ENCODE measurements at regions not wholly inside any gene's neighbourhood (a gene's known extent, or its start where the extent isn't known, plus 50 kb on each side); places are given as distances from the start of the nearest gene placed in this dataset.

DNA sequence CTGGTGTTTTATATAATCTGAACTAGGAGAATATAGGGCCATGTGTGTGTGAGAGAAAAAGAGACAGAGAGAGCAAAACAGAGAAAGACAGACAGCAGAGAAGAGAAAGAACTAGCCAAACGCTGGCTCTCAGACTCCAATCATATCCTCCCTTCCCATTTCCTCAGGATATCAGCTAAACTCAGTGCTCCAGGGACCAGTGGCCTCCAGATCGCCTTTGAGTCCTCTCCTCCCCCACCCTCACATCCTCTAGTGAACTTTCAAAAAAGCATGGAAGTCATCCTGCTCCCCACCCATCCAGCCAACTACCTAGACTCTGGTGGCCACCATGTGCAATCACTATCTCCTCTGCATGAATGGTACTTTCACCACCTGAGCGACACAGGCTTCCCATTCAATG, 386.1 kb upstream of the NPVF start:
- H3K9me1 ChIP-seq (replicated peaks; ENCODE audit: control insufficient read depth, extremely low read depth, insufficient read depth, low read length): no peaks in the 10 kb centered on the region
- no peaks in the 10 kb centered on the region for H3K79me2 ChIP-seq (ENCODE audit: control insufficient read depth, insufficient read depth, low read length)
- H3K4me1 ChIP-seq (ENCODE audit: control insufficient read depth, extremely low read depth, insufficient read depth, low read length): no peaks in the 10 kb centered on the region
- H3K27me3 ChIP-seq (ENCODE audit: control insufficient read depth in 2 of 2, insufficient read depth in 2 of 2, low read length in 2 of 2): no peaks in the 10 kb centered on the region
- no peaks in the 10 kb centered on the region for H3K36me3 ChIP-seq (ENCODE audit: control insufficient read depth in 2 of 2, extremely low read depth in 1 of 2, insufficient read depth in 2 of 2, low read length in 2 of 2)
- CTCF ChIA-PET: no interaction called here
- BruUV-seq (replicated peaks): no TSS peak
- DNase-seq (ENCODE audit: low read depth, low spot score): no peak
- dilution Hi-C loops (cut with MboI; ENCODE audit: extremely low pct_ligation_motif_present, low sequenced_read_pairs): no loop called here
- H3K9ac ChIP-seq (replicated peaks; ENCODE audit: extremely low read depth, insufficient read depth, low read length): no peak overlapping the region
- intact Hi-C loops (cut with micrococcal nuclease): no loop called here
- H3K4me2 ChIP-seq (ENCODE audit: insufficient read depth, low read length): no peak overlapping the region
- H3K27ac ChIP-seq (ENCODE audit: insufficient read depth, low read depth, low read length): no peak overlapping the region
- POLR2A ChIA-PET: no interaction called here
- H4K20me1 ChIP-seq (replicated peaks; ENCODE audit: control insufficient read depth, extremely low read depth, insufficient read depth, low read length): no peaks in the 10 kb centered on the region
- no peak overlapping the region for H2AFZ ChIP-seq (ENCODE audit: low read depth, low read length)
- TF ChIP-seq FOS (IDR thresholded peaks at IDR 0.05; ENCODE audit: borderline replicate concordance, insufficient read depth, low read length) (no peak), POLR2A (IDR thresholded peaks at IDR 0.05; ENCODE audit: low read depth, low read length) (no peak), JUN (IDR thresholded peaks at IDR 0.05; ENCODE audit: borderline replicate concordance, insufficient read depth, insufficient read length, low read depth) (no peak), MYC (IDR thresholded peaks at IDR 0.05; ENCODE audit: low read depth, low read length) (no peak)
- TF ChIP-seq, protein P1, sequence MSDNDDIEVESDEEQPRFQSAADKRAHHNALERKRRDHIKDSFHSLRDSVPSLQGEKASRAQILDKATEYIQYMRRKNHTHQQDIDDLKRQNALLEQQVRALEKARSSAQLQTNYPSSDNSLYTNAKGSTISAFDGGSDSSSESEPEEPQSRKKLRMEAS (IDR thresholded peaks at IDR 0.05; ENCODE audit: insufficient read depth, insufficient read length): no peak
- TF ChIP-seq, protein P2, sequence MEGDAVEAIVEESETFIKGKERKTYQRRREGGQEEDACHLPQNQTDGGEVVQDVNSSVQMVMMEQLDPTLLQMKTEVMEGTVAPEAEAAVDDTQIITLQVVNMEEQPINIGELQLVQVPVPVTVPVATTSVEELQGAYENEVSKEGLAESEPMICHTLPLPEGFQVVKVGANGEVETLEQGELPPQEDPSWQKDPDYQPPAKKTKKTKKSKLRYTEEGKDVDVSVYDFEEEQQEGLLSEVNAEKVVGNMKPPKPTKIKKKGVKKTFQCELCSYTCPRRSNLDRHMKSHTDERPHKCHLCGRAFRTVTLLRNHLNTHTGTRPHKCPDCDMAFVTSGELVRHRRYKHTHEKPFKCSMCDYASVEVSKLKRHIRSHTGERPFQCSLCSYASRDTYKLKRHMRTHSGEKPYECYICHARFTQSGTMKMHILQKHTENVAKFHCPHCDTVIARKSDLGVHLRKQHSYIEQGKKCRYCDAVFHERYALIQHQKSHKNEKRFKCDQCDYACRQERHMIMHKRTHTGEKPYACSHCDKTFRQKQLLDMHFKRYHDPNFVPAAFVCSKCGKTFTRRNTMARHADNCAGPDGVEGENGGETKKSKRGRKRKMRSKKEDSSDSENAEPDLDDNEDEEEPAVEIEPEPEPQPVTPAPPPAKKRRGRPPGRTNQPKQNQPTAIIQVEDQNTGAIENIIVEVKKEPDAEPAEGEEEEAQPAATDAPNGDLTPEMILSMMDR (IDR thresholded peaks at IDR 0.05; ENCODE audit: extremely low read depth in 1 of 2, insufficient read depth in 1 of 2, low read depth in 1 of 2, low read length in 2 of 2): no peak
- H3K4me3 ChIP-seq (replicated peaks in 1 of 3; ENCODE audit: insufficient read depth in 1 of 3, low read depth in 1 of 3, low read length in 3 of 3): no peak overlapping the region
- no peak for FAIRE-seq
- H3K9me3 ChIP-seq (replicated peaks; ENCODE audit: control insufficient read depth, insufficient read depth, low read length): no peaks in the 10 kb centered on the region

DNA sequence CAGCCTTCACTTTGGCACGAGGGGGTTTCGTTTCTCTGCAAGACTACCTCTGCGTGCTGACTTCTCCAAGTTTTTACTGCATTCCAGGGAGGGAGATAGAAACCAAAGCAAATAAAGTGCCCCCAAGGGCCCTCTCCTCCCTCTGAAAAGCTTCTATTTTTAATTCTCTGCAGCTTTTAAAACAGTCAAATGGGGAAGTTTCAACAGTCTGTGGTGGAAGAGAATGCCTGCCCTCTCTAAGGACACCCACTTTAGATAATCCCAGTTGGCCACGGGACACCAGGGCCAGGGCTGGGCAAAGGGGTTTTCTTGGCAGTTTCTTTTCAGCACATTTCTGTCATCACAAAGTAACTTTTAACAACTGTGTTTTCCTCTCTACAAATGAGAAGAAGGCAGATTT, 386.7 kb upstream of the NPVF start:
- no peaks in the 10 kb centered on the region for H3K4me1 ChIP-seq (ENCODE audit: control insufficient read depth, extremely low read depth, insufficient read depth, low read length)
- no peak overlapping the region for H3K4me3 ChIP-seq (replicated peaks in 1 of 3; ENCODE audit: insufficient read depth in 1 of 3, low read depth in 1 of 3, low read length in 3 of 3)
- no peak overlapping the region for H3K9ac ChIP-seq (replicated peaks; ENCODE audit: extremely low read depth, insufficient read depth, low read length)
- no peaks in the 10 kb centered on the region for H3K27me3 ChIP-seq (ENCODE audit: control insufficient read depth in 2 of 2, insufficient read depth in 2 of 2, low read length in 2 of 2)
- intact Hi-C loops (cut with micrococcal nuclease): no loop called here
- dilution Hi-C loops (cut with MboI; ENCODE audit: extremely low pct_ligation_motif_present, low sequenced_read_pairs): no loop called here
- H3K27ac ChIP-seq (ENCODE audit: insufficient read depth, low read depth, low read length): no peak overlapping the region
- H3K4me2 ChIP-seq (ENCODE audit: insufficient read depth, low read length): no peak overlapping the region
- H3K9me1 ChIP-seq (replicated peaks; ENCODE audit: control insufficient read depth, extremely low read depth, insufficient read depth, low read length): no peaks in the 10 kb centered on the region
- no peaks in the 10 kb centered on the region for H3K36me3 ChIP-seq (ENCODE audit: control insufficient read depth in 2 of 2, extremely low read depth in 1 of 2, insufficient read depth in 2 of 2, low read length in 2 of 2)
- DNase-seq (ENCODE audit: low read depth, low spot score) (no peak), FAIRE-seq (no peak)
- CTCF ChIA-PET: no interaction called here
- POLR2A ChIA-PET: no interaction called here
- H3K9me3 ChIP-seq (replicated peaks; ENCODE audit: control insufficient read depth, insufficient read depth, low read length): no peaks in the 10 kb centered on the region
- no peaks in the 10 kb centered on the region for H4K20me1 ChIP-seq (replicated peaks; ENCODE audit: control insufficient read depth, extremely low read depth, insufficient read depth, low read length)
- BruUV-seq (replicated peaks): no TSS peak
- TF ChIP-seq POLR2AphosphoS5 (IDR thresholded peaks at IDR 0.05; ENCODE audit: insufficient read depth, low read depth, low read length) (no peak), FOS (IDR thresholded peaks at IDR 0.05; ENCODE audit: borderline replicate concordance, insufficient read depth, low read length) (no peak), JUN (IDR thresholded peaks at IDR 0.05; ENCODE audit: borderline replicate concordance, insufficient read depth, insufficient read length, low read depth) (no peak), GATA2 (IDR thresholded peaks at IDR 0.05; ENCODE audit: insufficient read depth, insufficient read length, low read depth, low read length) (no peak), MYC (IDR thresholded peaks at IDR 0.05; ENCODE audit: low read depth, low read length) (no peak), EZH2 (IDR thresholded peaks at IDR 0.05; ENCODE audit: borderline replicate concordance, low read depth, low read length, severe bottlenecking) (no peak), POLR2A (IDR thresholded peaks at IDR 0.05; ENCODE audit: low read depth, low read length) (no peak)
- TF ChIP-seq, protein P2 (IDR thresholded peaks at IDR 0.05; ENCODE audit: extremely low read depth in 1 of 2, insufficient read depth in 1 of 2, low read depth in 1 of 2, low read length in 2 of 2): no peak
- TF ChIP-seq, protein P1 (IDR thresholded peaks at IDR 0.05; ENCODE audit: insufficient read depth, insufficient read length): no peak
- H2AFZ ChIP-seq (ENCODE audit: low read depth, low read length): no peak overlapping the region
- H3K79me2 ChIP-seq (ENCODE audit: control insufficient read depth, insufficient read depth, low read length): no peaks in the 10 kb centered on the region
